ENCODE measurements at regions not wholly inside any gene's neighbourhood (a gene's known extent, or its start where the extent isn't known, plus 50 kb on each side); places are given as distances from the start of the nearest gene placed in this dataset.

- TF ChIP-seq, protein P1, sequence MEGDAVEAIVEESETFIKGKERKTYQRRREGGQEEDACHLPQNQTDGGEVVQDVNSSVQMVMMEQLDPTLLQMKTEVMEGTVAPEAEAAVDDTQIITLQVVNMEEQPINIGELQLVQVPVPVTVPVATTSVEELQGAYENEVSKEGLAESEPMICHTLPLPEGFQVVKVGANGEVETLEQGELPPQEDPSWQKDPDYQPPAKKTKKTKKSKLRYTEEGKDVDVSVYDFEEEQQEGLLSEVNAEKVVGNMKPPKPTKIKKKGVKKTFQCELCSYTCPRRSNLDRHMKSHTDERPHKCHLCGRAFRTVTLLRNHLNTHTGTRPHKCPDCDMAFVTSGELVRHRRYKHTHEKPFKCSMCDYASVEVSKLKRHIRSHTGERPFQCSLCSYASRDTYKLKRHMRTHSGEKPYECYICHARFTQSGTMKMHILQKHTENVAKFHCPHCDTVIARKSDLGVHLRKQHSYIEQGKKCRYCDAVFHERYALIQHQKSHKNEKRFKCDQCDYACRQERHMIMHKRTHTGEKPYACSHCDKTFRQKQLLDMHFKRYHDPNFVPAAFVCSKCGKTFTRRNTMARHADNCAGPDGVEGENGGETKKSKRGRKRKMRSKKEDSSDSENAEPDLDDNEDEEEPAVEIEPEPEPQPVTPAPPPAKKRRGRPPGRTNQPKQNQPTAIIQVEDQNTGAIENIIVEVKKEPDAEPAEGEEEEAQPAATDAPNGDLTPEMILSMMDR (conservative IDR thresholded peaks at IDR 0.05), result no peak
- TF ChIP-seq ZFX (IDR thresholded peaks at IDR 0.05), result no peak
Measured at GRCh38 chr13:79097201-79097600, 308.9 kb downstream of the RBM26 start.
